ENCODE measurements at regions not wholly inside any gene's neighbourhood (a gene's known extent, or its start where the extent isn't known, plus 50 kb on each side); places are given as distances from the start of the nearest gene placed in this dataset.

DNA sequence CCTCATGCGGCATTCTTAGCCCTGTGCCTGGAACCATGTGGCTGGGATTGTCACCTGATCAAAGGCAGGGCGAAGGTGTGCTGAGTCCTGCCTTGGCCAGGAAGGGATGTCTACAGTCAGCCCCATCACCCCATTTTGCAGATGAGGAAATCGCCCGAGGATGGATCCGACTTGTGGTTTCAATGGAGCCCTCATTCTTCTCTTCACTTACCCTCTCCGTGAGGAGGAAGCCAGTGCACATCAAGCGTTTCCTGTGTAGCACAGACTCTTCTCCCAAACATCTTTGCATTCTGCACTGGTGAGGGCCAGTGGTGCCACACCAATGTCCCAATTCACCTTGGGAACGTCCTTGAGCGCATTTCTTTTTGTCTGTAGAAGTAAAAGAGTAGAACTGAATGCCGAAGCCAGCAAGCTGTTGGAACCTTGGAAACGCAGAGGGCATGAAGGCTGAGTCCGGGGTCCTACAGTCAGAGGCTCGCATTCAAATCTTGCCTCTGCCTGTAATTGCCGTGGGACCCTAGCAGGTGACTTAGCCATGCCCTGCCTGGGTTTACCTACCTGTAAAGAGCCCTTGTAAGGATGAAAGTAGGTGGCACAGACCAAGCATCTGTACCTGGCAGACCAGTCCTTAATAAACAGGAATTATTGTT, 85.4 kb downstream of the IRF8 start:
- no peak for TF ChIP-seq JUND (IDR thresholded peaks at IDR 0.05; ENCODE audit: low read depth)
- DNase-seq (ENCODE audit: low read depth in 1 of 2, low spot score in 1 of 2): no peak

DNA sequence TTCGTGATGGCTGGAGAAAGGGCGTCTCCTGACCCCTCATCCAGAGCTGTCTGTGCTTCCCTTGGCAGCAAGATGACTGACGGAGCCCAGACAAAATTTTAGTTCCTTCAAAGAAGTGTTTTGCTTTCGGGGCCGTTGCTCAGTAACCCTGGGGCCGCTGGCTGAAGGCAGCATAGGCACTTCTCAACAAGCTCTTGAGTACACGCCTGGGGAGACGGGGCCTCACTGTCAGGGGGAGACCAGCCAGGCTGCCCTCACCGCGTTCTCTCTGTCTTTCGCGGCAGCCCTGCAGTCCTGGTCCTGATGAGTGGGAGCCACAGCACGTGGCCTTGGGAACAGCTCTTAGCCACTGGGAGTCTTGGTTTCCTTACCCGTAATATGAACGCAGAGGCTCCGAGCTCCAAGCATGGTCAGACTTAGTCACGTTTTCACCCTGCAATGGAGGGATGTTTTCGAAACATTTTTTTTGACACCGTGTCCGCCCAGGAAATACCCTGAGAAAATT, 86.0 kb downstream of the IRF8 start:
- DNase-seq (ENCODE audit: low read depth in 1 of 2, low spot score in 1 of 2): no peak
- no peak for TF ChIP-seq JUND (IDR thresholded peaks at IDR 0.05; ENCODE audit: low read depth)
- in situ Hi-C loops (cut with HindIII; ENCODE audit: low pct_unique_long_range_greater_than_20kb, low sequenced_read_pairs): no loop called here

More for the DNA sequence above, 85.4 kb downstream of the IRF8 start:
- in situ Hi-C loops (cut with HindIII; ENCODE audit: low pct_unique_long_range_greater_than_20kb, low sequenced_read_pairs): no loop called here

DNA sequence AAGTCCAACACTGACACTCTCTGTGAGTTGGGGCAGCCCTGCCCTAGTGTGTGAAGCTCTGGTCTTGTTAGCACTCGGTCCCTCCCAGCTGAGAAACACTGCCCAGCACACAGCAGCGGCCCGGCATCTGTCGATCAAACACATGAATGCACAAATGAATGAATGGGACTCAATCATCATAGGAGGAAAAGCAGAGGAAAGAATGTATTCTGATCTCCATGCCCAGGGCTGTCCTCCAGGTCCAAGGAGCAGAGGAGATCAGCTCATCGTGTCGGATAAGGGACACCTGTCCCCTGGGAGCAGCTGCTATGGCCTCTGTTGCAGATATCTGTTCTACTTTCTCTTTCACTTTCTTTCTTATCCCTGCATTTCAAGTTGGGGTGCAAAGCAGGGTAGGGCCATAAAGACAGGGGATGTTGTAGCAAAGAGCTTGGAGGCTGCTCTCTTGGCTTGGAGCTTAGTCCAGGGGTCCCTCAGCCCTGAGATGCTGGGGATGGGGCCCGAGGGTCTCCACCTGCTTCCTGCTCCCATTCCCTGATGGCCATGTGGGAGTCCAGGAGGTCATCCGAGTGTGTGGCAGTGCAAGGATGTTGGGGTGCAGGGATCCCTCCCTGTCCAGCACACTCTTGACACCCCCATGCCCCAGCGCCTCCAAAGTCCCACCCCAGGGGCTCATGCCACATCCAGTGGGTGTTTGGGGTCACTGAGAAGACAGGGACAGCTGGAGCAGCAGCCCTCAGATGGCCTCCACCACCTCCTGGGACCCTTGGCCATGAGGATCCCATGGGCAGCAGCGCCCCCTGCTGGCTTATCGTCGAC, 88.2 kb downstream of the IRF8 start:
- in situ Hi-C loops (cut with HindIII; ENCODE audit: low pct_unique_long_range_greater_than_20kb, low sequenced_read_pairs): no loop called here
- TF ChIP-seq JUND (IDR thresholded peaks at IDR 0.05; ENCODE audit: low read depth): no peak

DNA sequence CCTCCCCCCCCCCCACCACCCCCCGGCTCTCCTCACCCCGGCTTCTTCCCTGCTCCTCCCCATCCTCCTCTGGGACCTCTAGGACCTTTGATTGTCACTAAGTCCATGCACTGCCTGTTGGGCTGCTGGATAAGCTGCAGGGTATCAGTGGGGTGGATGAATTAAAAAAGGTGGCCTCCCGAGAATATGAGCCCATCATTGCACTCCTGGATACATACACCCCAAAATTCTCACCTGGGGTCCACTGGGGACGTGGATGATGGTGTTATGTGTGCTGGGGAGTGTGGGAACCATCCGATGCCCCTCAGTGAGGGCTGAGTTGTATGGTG, 88.8 kb downstream of the IRF8 start:
- in situ Hi-C loops (cut with HindIII; ENCODE audit: low pct_unique_long_range_greater_than_20kb, low sequenced_read_pairs): no loop called here
- no peak for DNase-seq (ENCODE audit: low read depth in 1 of 2, low spot score in 1 of 2)
- no peak for TF ChIP-seq JUND (IDR thresholded peaks at IDR 0.05; ENCODE audit: low read depth)

More for the DNA sequence above, 88.2 kb downstream of the IRF8 start:
- peak in 1 of 2 experiments; percentile 58 for DNase-seq (ENCODE audit: low read depth in 1 of 2, low spot score in 1 of 2)

DNA sequence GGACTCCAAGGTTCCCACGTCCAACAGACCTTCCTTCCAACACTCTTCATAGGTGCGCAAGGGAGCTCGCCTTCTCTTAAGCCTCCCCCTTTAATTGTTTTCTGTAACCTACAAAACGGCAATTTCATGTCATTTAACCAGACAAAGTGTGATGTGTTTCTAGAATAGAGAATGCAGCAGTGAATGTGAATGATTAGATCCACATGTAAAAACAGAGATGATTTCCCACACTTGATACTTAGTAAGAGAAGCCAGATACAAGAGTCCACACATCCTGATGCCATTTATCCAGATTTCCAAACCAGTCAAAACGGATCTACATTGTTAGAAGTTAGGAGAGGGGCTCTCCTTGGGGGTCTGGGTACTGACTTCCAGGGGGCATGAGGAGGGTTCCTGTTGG, 89.3 kb downstream of the IRF8 start:
- in situ Hi-C loops (cut with HindIII; ENCODE audit: low pct_unique_long_range_greater_than_20kb, low sequenced_read_pairs): no loop called here
- no peak for DNase-seq (ENCODE audit: low read depth in 1 of 2, low spot score in 1 of 2)
- TF ChIP-seq JUND (IDR thresholded peaks at IDR 0.05; ENCODE audit: low read depth): no peak

DNA sequence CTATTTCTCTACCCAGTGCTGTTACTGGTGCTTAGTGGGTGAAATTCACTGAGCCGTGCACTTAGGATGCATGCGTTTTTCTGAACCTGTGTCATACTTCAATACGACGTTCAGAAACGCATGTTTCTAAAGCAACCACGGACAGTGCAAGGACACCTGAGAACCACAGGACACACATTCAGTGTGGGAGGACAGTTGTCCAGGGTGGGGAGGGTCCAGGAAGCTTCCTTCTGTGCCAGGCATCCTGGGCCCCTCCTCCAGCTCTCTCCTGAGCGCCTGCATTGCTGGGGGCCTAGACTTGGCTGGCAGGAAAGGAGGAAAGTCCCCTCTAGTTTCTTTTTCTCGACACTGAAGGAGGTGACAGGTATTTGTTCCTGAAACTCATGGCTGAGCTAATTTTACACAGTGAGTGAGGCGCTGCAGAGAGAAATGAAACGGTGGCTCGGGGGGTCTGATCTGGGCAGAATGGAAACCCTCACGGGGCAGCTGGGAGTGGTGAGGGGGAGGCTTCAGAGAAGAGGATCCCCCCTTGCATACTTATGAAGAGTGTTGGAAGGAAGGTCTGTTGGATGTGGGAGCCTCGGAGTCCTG, 89.9 kb downstream of the IRF8 start:
- in situ Hi-C loops (cut with HindIII; ENCODE audit: low pct_unique_long_range_greater_than_20kb, low sequenced_read_pairs): no loop called here
- DNase-seq (ENCODE audit: low read depth in 1 of 2, low spot score in 1 of 2): no peak

DNA sequence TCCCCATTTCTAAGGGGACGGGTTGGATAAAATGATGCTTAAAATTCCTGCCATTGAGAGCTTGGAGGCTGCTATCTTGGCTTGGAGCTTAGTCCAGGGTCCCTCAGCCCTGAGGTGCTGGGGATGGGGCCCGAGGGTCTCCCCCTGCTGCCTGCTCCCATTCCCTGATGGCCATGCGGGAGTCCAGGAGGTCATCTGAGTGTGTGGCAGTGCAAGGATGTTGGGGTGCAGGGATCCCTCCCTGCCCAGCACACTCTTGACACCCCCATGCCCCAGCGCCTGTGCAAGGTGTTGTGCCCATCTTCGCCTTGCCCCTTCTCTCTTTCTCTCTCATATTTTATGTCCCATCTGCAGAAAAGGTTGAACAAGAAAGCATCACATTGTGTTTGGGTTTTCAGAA, 90.4 kb downstream of the IRF8 start:
- in situ Hi-C loops (cut with HindIII; ENCODE audit: low pct_unique_long_range_greater_than_20kb, low sequenced_read_pairs): no loop called here
- no peak for DNase-seq (ENCODE audit: low read depth in 1 of 2, low spot score in 1 of 2)
- TF ChIP-seq JUND (IDR thresholded peaks at IDR 0.05; ENCODE audit: low read depth): no peak

More for the DNA sequence above, 89.9 kb downstream of the IRF8 start:
- no peak for TF ChIP-seq JUND (IDR thresholded peaks at IDR 0.05; ENCODE audit: low read depth)

DNA sequence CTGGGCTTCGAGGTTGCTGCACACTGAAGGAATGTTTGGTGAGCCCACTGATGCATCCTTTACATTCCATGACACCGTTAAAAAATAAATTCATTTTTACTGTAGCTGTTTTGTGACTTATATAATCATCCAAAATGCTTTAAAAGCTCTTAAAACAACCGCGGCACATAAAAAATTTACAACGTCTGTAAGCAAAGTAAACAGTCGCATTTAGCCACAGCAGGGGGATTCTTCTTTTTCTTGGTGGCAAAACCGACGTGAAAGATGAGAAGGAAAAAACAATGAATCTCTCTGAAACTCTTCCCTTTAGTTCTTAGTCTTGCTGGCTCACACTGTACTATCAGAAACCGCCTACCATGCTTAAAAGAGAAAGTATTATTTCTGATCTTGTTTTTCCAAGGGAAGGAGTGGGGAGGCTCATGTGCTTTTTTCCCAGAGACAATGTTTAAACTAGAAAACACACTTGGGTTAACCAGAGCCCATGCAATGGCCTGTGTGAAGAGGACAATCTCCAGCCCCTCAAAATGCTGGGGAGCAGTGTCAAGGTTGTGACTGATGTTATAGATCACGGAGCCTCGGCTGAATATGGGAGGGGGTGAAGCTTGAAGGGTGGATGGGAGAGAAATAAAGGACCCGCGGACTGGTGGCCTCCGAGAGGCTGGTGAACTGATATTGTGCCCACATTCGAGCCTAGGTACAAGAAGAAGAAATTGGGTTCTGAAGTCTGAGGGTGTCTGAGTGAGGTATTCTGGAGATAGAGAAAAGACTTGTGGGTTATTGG, 91.1 kb downstream of the IRF8 start:
- in situ Hi-C loops (cut with HindIII; ENCODE audit: low pct_unique_long_range_greater_than_20kb, low sequenced_read_pairs): no loop called here
- TF ChIP-seq JUND (IDR thresholded peaks at IDR 0.05; ENCODE audit: low read depth): no peak
- no peak for DNase-seq (ENCODE audit: low read depth in 1 of 2, low spot score in 1 of 2)

DNA sequence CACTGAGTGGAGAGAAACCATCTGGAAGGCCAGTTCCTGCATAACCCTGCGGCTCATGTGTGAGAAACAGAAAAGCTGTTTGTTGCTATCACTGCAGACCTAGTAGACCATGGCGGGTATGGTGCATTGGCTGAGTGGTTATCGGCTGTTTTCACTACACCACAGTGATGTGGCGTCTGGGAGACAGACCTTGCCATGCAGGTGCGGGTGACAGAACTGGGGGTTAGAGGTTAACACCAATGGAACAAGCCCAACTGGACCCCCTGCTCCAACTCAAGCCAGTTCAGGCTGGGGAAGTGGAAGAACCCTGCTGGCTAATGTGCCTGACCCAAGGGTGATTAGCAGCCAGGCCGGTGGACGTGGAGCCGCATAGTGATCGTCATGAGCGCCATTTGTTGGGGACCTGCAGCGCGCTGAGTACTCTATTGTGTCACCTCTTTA, 91.9 kb downstream of the IRF8 start:
- no peak for DNase-seq (ENCODE audit: low read depth in 1 of 2, low spot score in 1 of 2)
- in situ Hi-C loops (cut with HindIII; ENCODE audit: low pct_unique_long_range_greater_than_20kb, low sequenced_read_pairs): no loop called here
- no peak for TF ChIP-seq JUND (IDR thresholded peaks at IDR 0.05; ENCODE audit: low read depth)

DNA sequence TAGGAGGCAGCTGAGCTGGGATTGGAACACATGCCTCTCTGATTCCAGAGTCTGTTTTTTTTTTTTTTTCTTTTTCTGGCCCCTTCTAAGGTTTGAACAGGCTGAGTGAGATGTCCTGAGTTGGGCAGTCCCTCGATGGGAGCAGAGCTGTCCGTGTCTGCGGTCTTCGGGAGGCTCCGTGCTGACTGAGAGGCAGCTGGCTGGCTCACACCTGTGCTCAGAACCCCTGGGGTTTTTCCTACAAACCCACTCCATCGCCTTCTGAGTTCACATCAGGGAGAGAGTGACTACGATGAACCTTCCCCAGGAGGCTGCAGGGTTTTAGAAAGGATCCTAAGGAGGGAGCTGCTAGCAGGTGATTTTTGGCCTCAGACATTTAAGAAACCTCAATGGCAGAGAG, 92.5 kb downstream of the IRF8 start:
- in situ Hi-C loops (cut with HindIII; ENCODE audit: low pct_unique_long_range_greater_than_20kb, low sequenced_read_pairs): no loop called here
- no peak for TF ChIP-seq JUND (IDR thresholded peaks at IDR 0.05; ENCODE audit: low read depth)
- DNase-seq (ENCODE audit: low read depth in 1 of 2, low spot score in 1 of 2): no peak

DNA sequence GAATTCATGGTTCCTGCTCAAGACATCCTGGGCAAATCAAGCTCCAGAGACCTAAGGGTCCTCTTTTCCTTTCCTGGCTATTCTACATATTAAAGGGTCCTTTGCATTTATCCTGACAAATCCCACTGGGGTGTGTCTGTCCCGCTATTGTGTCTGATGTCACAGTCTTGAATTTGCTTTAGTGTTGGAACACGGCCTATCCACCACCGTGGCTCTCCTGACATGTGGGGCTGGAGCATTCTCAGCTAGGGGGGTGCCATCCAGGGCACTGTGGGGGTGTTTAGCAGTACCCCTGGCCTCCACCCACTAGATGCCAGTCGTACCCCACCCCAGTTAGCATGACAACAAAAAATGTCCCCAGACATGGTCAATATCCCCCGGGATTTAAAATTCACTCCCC, 92.9 kb downstream of the IRF8 start:
- DNase-seq (ENCODE audit: low read depth in 1 of 2, low spot score in 1 of 2): no peak
- no peak for TF ChIP-seq JUND (IDR thresholded peaks at IDR 0.05; ENCODE audit: low read depth)
- in situ Hi-C loops (cut with HindIII; ENCODE audit: low pct_unique_long_range_greater_than_20kb, low sequenced_read_pairs): no loop called here

DNA sequence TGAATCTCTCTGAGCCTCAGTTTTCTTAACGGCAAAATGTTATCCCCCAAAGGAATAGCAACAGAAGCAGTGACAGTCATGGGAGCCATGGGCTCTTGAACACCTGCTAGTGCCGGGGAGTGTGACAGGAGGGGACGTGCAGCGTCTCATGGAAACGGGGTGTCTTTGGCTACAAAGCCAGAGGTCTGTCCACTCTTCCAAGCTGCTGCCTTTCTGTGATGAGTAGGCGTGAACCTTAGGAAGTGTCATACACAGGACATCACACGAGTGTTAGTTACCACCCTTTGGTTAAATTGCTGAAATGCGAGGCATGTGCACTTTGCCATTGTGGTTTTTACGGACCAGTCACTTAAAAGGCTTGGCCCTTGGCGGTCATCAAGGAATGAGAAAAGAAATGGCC, 93.4 kb downstream of the IRF8 start:
- TF ChIP-seq JUND (IDR thresholded peaks at IDR 0.05; ENCODE audit: low read depth): no peak
- in situ Hi-C loops (cut with HindIII; ENCODE audit: low pct_unique_long_range_greater_than_20kb, low sequenced_read_pairs): no loop called here
- DNase-seq (ENCODE audit: low read depth in 1 of 2, low spot score in 1 of 2): no peak
